ENCODE measurements at regions not wholly inside any gene's neighbourhood (a gene's known extent, or its start where the extent isn't known, plus 50 kb on each side); places are given as distances from the start of the nearest gene placed in this dataset.

GRCh38 chr2:51219468-51219867 is 187.5 kb upstream of the NRXN1 start:
- peaks cover 8% of the 10 kb centered on the region for H3K9me3 Mint-ChIP-seq
- H3K27me3 Mint-ChIP-seq, result no peaks in the 10 kb centered on the region
- no peak overlapping the region for H3K27ac Mint-ChIP-seq
- H3K4me3 Mint-ChIP-seq, result no peak overlapping the region
- no peak for DNase-seq
- no peaks in the 10 kb centered on the region for H3K4me1 Mint-ChIP-seq (ENCODE audit: low read depth)
- no peaks in the 10 kb centered on the region for H3K36me3 Mint-ChIP-seq (ENCODE audit: low read depth)

- peaks cover 3% of the 10 kb centered on the region for H3K9me3 Mint-ChIP-seq
- H3K27ac Mint-ChIP-seq, result no peak overlapping the region
- no peak for DNase-seq
- H3K4me3 Mint-ChIP-seq, result no peak overlapping the region
- H3K27me3 Mint-ChIP-seq, result no peaks in the 10 kb centered on the region
- H3K36me3 Mint-ChIP-seq (ENCODE audit: low read depth), result no peaks in the 10 kb centered on the region
- H3K4me1 Mint-ChIP-seq (ENCODE audit: low read depth), result no peaks in the 10 kb centered on the region
Observed at GRCh38 chr2:51218047-51218446, 186.1 kb upstream of the NRXN1 start.

GRCh38 chr2:51213826-51214225 is 181.9 kb upstream of the NRXN1 start:
- H3K4me1 Mint-ChIP-seq (ENCODE audit: low read depth), result no peaks in the 10 kb centered on the region
- H3K9me3 Mint-ChIP-seq, result peaks cover 5% of the 10 kb centered on the region
- no peak overlapping the region for H3K27ac Mint-ChIP-seq
- no peaks in the 10 kb centered on the region for H3K27me3 Mint-ChIP-seq
- DNase-seq, result no peak
- no peak overlapping the region for H3K4me3 Mint-ChIP-seq
- H3K36me3 Mint-ChIP-seq (ENCODE audit: low read depth), result no peaks in the 10 kb centered on the region

DNA sequence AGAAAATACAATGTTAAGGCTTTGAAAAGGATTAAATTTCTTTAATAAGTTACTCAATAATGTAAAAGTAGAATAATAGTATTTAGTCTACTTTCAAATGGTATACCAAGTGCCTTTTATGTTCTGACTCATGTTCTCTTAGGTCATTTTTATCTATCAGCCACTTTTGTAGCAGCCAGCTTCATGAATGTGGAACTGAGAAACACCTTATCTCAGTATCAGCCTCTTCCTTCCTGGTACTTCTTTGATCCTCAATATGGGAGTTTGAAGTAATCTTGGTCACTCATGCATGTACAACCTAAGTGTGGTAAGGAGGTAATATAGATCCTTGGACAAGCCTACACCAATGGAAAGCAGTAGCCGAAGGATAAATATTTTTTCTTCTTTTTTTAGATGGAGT is 180.4 kb upstream of the NRXN1 start:
- Mint-ChIP-seq H3K4me3 (no peak overlapping the region), H3K27ac (no peak overlapping the region), H3K9me3 (peaks cover 8% of the 10 kb centered on the region), H3K36me3 (ENCODE audit: low read depth) (no peaks in the 10 kb centered on the region), H3K27me3 (no peaks in the 10 kb centered on the region), H3K4me1 (ENCODE audit: low read depth) (no peaks in the 10 kb centered on the region)
- no peak for DNase-seq

DNA sequence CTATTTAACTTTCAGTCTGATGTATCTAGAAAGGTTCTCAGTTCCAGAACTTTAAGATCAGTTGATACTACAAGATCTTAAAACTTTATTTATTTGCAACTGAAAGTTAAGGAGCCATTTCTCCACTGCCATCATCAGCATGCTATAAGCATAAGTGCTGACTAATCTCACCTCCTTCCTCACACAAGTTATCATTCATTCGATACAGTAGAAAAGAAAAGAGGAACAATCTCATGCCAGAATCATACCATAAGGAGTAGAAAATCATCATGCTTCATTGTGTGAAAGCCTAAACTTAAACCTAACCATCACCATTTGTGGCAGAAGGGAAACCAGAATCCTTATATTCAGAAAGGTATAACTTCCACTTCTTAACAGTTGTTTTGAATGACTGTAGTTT is 176.6 kb upstream of the NRXN1 start:
- no peak for DNase-seq

GRCh38 chr2:51201295-51201694 is 169.4 kb upstream of the NRXN1 start:
- no peaks in the 10 kb centered on the region for H3K27me3 Mint-ChIP-seq
- no peaks in the 10 kb centered on the region for H3K36me3 Mint-ChIP-seq (ENCODE audit: low read depth)
- H3K4me3 Mint-ChIP-seq, result no peak overlapping the region
- no peaks in the 10 kb centered on the region for H3K4me1 Mint-ChIP-seq (ENCODE audit: low read depth)
- no peak overlapping the region for H3K27ac Mint-ChIP-seq
- peaks cover 13% of the 10 kb centered on the region for H3K9me3 Mint-ChIP-seq
- no peak for DNase-seq

More for the DNA sequence above, 176.6 kb upstream of the NRXN1 start:
- Mint-ChIP-seq H3K4me1 (ENCODE audit: low read depth) (no peaks in the 10 kb centered on the region), H3K27me3 (no peaks in the 10 kb centered on the region), H3K9me3 (peaks cover 10% of the 10 kb centered on the region), H3K4me3 (no peak overlapping the region), H3K36me3 (ENCODE audit: low read depth) (no peaks in the 10 kb centered on the region), H3K27ac (no peak overlapping the region)

- DNase-seq, result no peak
- peaks cover 29% of the 10 kb centered on the region for H3K9me3 Mint-ChIP-seq
- no peaks in the 10 kb centered on the region for H3K4me1 Mint-ChIP-seq (ENCODE audit: low read depth)
- no peak overlapping the region for H3K4me3 Mint-ChIP-seq
- H3K27ac Mint-ChIP-seq, result no peak overlapping the region
- H3K36me3 Mint-ChIP-seq (ENCODE audit: low read depth), result no peaks in the 10 kb centered on the region
- no peaks in the 10 kb centered on the region for H3K27me3 Mint-ChIP-seq
Observed at GRCh38 chr2:51194656-51195055, 162.7 kb upstream of the NRXN1 start.

DNA sequence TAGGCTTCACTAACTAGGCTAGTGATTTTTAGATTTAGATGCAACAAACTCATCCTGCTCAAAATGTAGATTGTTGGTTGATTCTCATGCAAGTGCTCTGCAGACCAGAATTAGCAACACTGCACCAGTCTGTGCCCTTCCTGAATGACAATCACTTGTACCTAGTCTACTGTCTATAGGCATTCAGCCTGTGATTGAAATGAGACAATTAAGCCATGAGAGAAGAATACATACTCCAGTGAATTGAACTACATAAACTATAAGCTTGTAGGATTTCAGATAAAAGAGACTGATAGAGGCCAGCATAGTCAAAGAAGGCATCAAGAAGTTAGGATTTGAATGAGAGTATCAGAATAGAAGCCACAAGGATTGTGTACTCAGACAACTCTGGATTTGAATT is 138.3 kb upstream of the NRXN1 start:
- H3K36me3 Mint-ChIP-seq (ENCODE audit: low read depth), result no peaks in the 10 kb centered on the region
- no peaks in the 10 kb centered on the region for H3K27me3 Mint-ChIP-seq
- H3K4me3 Mint-ChIP-seq, result no peak overlapping the region
- no peak overlapping the region for H3K27ac Mint-ChIP-seq
- peaks cover 7% of the 10 kb centered on the region for H3K9me3 Mint-ChIP-seq
- DNase-seq, result no peak
- no peaks in the 10 kb centered on the region for H3K4me1 Mint-ChIP-seq (ENCODE audit: low read depth)

GRCh38 chr2:51165534-51166260 is 133.8 kb upstream of the NRXN1 start:
- DNase-seq, result no peak
- no peaks in the 10 kb centered on the region for H3K27me3 Mint-ChIP-seq
- no peaks in the 10 kb centered on the region for H3K36me3 Mint-ChIP-seq (ENCODE audit: low read depth)
- H3K4me3 Mint-ChIP-seq, result no peak overlapping the region
- no peak overlapping the region for H3K27ac Mint-ChIP-seq
- H3K4me1 Mint-ChIP-seq (ENCODE audit: low read depth), result no peaks in the 10 kb centered on the region
- peaks cover 12% of the 10 kb centered on the region for H3K9me3 Mint-ChIP-seq

- no peaks in the 10 kb centered on the region for H3K36me3 Mint-ChIP-seq (ENCODE audit: low read depth)
- no peak overlapping the region for H3K4me3 Mint-ChIP-seq
- no peak for DNase-seq
- H3K27ac Mint-ChIP-seq, result no peak overlapping the region
- H3K4me1 Mint-ChIP-seq (ENCODE audit: low read depth), result no peaks in the 10 kb centered on the region
- no peaks in the 10 kb centered on the region for H3K27me3 Mint-ChIP-seq
- H3K9me3 Mint-ChIP-seq, result peaks cover 9% of the 10 kb centered on the region
Observed at GRCh38 chr2:51158251-51158650, 126.3 kb upstream of the NRXN1 start.

GRCh38 chr2:51153236-51153635 is 121.3 kb upstream of the NRXN1 start:
- peaks cover 12% of the 10 kb centered on the region for H3K9me3 Mint-ChIP-seq
- no peak overlapping the region for H3K4me3 Mint-ChIP-seq
- no peaks in the 10 kb centered on the region for H3K4me1 Mint-ChIP-seq (ENCODE audit: low read depth)
- no peaks in the 10 kb centered on the region for H3K27me3 Mint-ChIP-seq
- H3K27ac Mint-ChIP-seq, result no peak overlapping the region
- no peaks in the 10 kb centered on the region for H3K36me3 Mint-ChIP-seq (ENCODE audit: low read depth)
- no peak for DNase-seq

DNA sequence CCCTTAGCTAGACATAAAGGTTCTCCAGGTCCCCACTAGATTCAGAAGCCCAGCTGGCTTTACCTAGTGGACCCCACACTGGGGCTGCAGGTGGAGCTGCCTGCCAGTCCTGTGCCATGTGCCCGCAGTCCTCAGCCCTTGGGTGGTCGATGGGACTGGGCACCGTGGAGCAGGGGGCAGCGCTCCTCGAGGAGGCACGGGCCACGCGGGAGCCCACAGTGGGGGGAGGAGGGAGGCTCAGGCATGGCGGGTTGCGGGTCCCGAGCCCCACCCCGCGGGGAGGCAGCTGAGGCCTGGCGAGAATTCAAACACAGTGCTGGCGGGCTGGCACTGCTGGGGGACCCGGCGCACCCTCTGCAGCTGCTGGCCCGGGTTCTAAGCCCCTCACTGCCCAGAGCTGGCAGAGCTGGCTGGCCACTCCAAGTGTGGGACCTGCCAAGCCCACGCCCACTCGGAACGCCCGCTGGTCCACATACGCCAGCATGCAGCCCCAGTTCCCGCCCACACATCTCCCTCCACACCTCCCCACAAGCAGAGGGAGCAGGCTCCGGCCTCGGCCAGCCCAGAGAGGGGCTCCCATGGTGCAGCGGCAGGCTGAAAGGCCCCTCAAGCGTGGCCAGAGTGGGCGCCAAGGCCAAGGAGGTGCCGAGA is 119.7 kb upstream of the NRXN1 start:
- Mint-ChIP-seq H3K4me3 (no peak overlapping the region), H3K27me3 (no peaks in the 10 kb centered on the region), H3K36me3 (ENCODE audit: low read depth) (no peaks in the 10 kb centered on the region), H3K27ac (no peak overlapping the region), H3K9me3 (peaks cover 10% of the 10 kb centered on the region), H3K4me1 (ENCODE audit: low read depth) (no peaks in the 10 kb centered on the region)
- no peak for DNase-seq

GRCh38 chr2:51149725-51150124 is 117.8 kb upstream of the NRXN1 start:
- no peaks in the 10 kb centered on the region for H3K27me3 Mint-ChIP-seq
- H3K4me3 Mint-ChIP-seq, result no peak overlapping the region
- H3K36me3 Mint-ChIP-seq (ENCODE audit: low read depth), result no peaks in the 10 kb centered on the region
- no peaks in the 10 kb centered on the region for H3K4me1 Mint-ChIP-seq (ENCODE audit: low read depth)
- H3K27ac Mint-ChIP-seq, result no peak overlapping the region
- H3K9me3 Mint-ChIP-seq, result peaks cover 10% of the 10 kb centered on the region
- DNase-seq, result no peak

GRCh38 chr2:51145761-51146160 is 113.8 kb upstream of the NRXN1 start:
- Mint-ChIP-seq H3K27me3 (no peaks in the 10 kb centered on the region), H3K4me1 (ENCODE audit: low read depth) (no peaks in the 10 kb centered on the region), H3K4me3 (no peak overlapping the region), H3K27ac (no peak overlapping the region), H3K9me3 (peaks cover 4% of the 10 kb centered on the region), H3K36me3 (ENCODE audit: low read depth) (no peaks in the 10 kb centered on the region)
- DNase-seq, result no peak

- no peaks in the 10 kb centered on the region for H3K4me1 Mint-ChIP-seq (ENCODE audit: low read depth)
- H3K27me3 Mint-ChIP-seq, result no peaks in the 10 kb centered on the region
- H3K9me3 Mint-ChIP-seq, result peaks cover 19% of the 10 kb centered on the region
- no peaks in the 10 kb centered on the region for H3K36me3 Mint-ChIP-seq (ENCODE audit: low read depth)
- H3K27ac Mint-ChIP-seq, result no peak overlapping the region
- no peak for DNase-seq
- H3K4me3 Mint-ChIP-seq, result no peak overlapping the region
Observed at GRCh38 chr2:51120754-51121280, 88.9 kb upstream of the NRXN1 start.
